Activated naive CD4-positive, alpha-beta T cell (primary cell): ENCODE measurements at regions not wholly inside any gene's neighbourhood (a gene's known extent, or its start where the extent isn't known, plus 50 kb on each side); places are given as distances from the start of the nearest gene placed in this dataset.
"Not testable (repeated sequence)": the region's sequence is repeated elsewhere in the genome, so short reads cannot be mapped to it uniquely, and the experiment has no call there.

Source experiments
- DNase-seq, 4 experiments: peaks; one replicate each; lab custom pipeline; 2025; lab: John Stamatoyannopoulos, UW

GRCh38 chr3:13194285-13195209 is 121.3 kb upstream of the IQSEC1 start:
- no peak for DNase-seq

GRCh38 chr3:13193320-13194284 is 120.4 kb upstream of the IQSEC1 start:
- no peak for DNase-seq

- no peak for DNase-seq
Observed at GRCh38 chr3:13192471-13193213, 119.4 kb upstream of the IQSEC1 start.

- no peak for DNase-seq
Observed at GRCh38 chr3:13191016-13191415, 117.8 kb upstream of the IQSEC1 start.

GRCh38 chr3:13190378-13190765 is 117.1 kb upstream of the IQSEC1 start:
- no peak for DNase-seq

- DNase-seq = no peak
Observed at GRCh38 chr3:13189639-13190377, 116.6 kb upstream of the IQSEC1 start.

- DNase-seq = no peak
Observed at GRCh38 chr3:13188975-13189374, 115.7 kb upstream of the IQSEC1 start.

GRCh38 chr3:13188181-13188779 is 115.1 kb upstream of the IQSEC1 start:
- no peak for DNase-seq

GRCh38 chr3:13187593-13187992 is 114.4 kb upstream of the IQSEC1 start:
- DNase-seq = no peak

- no peak for DNase-seq
Observed at GRCh38 chr3:13186435-13186815, 113.2 kb upstream of the IQSEC1 start.

- DNase-seq = no peak
Observed at GRCh38 chr3:13185737-13186434, 112.7 kb upstream of the IQSEC1 start.

GRCh38 chr3:13179582-13180210 is 106.5 kb upstream of the IQSEC1 start:
- DNase-seq = not testable (repeated sequence)

GRCh38 chr3:13179181-13179580 is 106.0 kb upstream of the IQSEC1 start:
- no peak for DNase-seq

GRCh38 chr3:13178107-13178506 is 104.9 kb upstream of the IQSEC1 start:
- no peak for DNase-seq

- no peak for DNase-seq
Observed at GRCh38 chr3:13177641-13178040, 104.4 kb upstream of the IQSEC1 start.

- no peak for DNase-seq
Observed at GRCh38 chr3:13177236-13177635, 104.0 kb upstream of the IQSEC1 start.

GRCh38 chr3:13176445-13176844 is 103.2 kb upstream of the IQSEC1 start:
- no peak for DNase-seq

- DNase-seq = no peak
Observed at GRCh38 chr3:13174803-13175135, 101.5 kb upstream of the IQSEC1 start.

- no peak for DNase-seq
Observed at GRCh38 chr3:13174011-13174802, 101.0 kb upstream of the IQSEC1 start.
